Bronchial epithelial cell (primary cell): ENCODE measurements at regions not wholly inside any gene's neighbourhood (a gene's known extent, or its start where the extent isn't known, plus 50 kb on each side); places are given as distances from the start of the nearest gene placed in this dataset.

Experiments used
- DNase-seq: peaks from one replicate; pipeline ENCODE4 v3.0.0-alpha.2; 2010; ENCODE audit warnings: low read depth
- FAIRE-seq: peaks from 2 replicates; lab custom pipeline; 2011; peaks lifted over from hg19 to GRCh38; lab: Jason Lieb, UNC
- H3K27me3 ChIP-seq: 2 replicates; pipeline ENCODE4 v1.5.1; 2011; ENCODE audit warnings: low read length; ENCODE audit not compliant: control insufficient read depth, insufficient read depth
- H3K36me3 ChIP-seq: 2 replicates; pipeline ENCODE4 v1.5.1; 2011; ENCODE audit warnings: low read length; ENCODE audit not compliant: control insufficient read depth, insufficient read depth
- H3K4me3 ChIP-seq: 2 replicates; pipeline ENCODE4 v1.5.1; 2011; ENCODE audit warnings: mild to moderate bottlenecking, low read depth, low read length, control low read depth
- TF ChIP-seq, protein P1 (sequence below): IDR thresholded peaks from 2 replicates; pipeline ENCODE4 v1.5.1; 2011; ENCODE audit warnings: mild to moderate bottlenecking, moderate library complexity, low read length, control low read depth, inconsistent platforms; ENCODE audit not compliant: insufficient read depth, severe bottlenecking

DNA sequence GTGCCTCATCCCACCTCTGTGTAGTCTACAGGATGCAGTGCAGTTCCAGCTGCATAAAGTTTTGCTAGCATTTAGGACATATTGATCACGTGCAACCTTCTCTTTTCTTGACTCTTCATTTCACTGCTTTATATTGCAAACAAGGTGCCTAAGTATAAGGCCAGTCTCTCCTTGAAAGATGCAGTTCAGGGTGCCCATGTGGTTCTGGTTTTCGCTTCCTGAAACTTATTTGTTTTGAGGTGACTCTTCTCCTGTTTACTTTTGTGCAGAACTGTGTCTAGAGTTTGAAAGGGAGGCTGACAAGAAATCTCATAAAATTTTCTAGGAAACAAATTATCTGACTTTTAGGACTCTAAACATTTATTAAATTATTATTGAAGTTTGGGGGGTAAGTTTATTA, 189.9 kb downstream of the UBE2E3 start:
- DNase-seq = no peak
- Histone ChIP-seq H3K27me3 (no peaks in the 10 kb centered on the region), H3K36me3 (no peaks in the 10 kb centered on the region), H3K4me3 (no peak overlapping the region)
- no peak for FAIRE-seq
- TF ChIP-seq, protein P1, sequence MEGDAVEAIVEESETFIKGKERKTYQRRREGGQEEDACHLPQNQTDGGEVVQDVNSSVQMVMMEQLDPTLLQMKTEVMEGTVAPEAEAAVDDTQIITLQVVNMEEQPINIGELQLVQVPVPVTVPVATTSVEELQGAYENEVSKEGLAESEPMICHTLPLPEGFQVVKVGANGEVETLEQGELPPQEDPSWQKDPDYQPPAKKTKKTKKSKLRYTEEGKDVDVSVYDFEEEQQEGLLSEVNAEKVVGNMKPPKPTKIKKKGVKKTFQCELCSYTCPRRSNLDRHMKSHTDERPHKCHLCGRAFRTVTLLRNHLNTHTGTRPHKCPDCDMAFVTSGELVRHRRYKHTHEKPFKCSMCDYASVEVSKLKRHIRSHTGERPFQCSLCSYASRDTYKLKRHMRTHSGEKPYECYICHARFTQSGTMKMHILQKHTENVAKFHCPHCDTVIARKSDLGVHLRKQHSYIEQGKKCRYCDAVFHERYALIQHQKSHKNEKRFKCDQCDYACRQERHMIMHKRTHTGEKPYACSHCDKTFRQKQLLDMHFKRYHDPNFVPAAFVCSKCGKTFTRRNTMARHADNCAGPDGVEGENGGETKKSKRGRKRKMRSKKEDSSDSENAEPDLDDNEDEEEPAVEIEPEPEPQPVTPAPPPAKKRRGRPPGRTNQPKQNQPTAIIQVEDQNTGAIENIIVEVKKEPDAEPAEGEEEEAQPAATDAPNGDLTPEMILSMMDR = no peak

DNA sequence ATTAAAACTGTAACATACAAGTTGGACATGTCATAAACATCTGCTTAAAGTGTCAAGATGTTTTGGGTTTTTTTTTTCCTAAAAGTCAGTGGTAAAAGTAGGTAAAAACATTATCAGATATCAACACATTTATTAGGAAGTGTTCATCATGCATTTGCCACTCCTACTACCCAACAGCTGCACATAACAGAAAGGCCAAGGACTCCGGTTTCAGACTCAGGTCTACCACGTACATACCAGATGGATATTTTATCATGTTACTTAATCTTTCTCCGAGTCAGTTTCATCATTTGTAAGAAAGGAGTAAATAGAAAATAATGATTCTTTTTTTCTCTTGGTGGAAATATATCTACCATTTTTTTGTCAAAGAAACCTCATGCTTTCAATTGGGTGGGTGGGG, 192.3 kb downstream of the UBE2E3 start:
- Histone ChIP-seq H3K4me3 (no peak overlapping the region), H3K36me3 (no peaks in the 10 kb centered on the region), H3K27me3 (no peaks in the 10 kb centered on the region)
- TF ChIP-seq, protein P1 = no peak
- DNase-seq (no peak), FAIRE-seq (no peak)

DNA sequence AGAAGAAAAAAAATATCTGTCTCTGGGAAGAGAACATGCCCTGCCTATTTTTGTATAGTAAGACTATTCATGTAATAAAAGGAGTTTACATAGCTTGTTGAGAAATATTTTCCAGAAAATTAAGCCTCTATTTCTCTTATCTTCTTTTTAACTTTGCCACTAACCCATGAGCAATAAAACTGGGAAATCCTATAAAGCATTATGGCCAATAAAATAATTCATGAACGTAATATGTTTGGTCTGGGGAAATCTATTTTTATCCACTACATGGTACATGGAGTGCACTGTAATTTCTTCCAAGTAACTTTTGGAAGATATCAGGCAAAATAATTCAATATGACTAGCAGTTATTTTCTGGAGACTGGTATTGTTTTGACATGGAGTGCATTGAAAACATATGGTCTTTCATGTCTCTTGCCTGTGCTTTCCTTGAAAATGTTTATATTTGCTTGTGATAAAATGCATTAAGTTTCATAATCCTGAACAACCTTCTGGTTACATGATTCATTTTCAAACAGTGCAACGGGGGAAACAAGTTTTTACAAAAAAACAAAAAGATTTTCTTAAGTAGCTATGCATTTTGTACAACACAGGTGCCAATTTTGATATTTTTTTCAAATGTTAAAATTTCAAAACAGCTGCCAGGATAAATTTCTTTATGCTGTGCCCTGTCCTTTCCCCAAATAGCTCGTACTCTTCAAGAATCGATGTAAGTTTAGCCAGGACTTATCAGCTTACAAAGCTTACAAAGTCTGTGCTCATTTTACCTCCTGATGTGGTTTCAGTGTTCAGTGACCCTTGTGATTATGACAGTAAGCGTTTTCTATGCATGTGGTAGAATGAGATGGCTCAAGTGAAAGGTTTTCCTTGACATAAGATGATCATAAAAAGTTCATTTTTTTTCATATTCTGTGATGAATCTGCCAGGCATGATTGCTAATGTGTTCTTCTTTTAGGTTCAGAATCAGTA, 194.5 kb downstream of the UBE2E3 start:
- no peaks in the 10 kb centered on the region for H3K36me3 ChIP-seq
- TF ChIP-seq, protein P1 = no peak
- DNase-seq (peak; percentile 47), FAIRE-seq (no peak)
- no peaks in the 10 kb centered on the region for H3K27me3 ChIP-seq
- no peak overlapping the region for H3K4me3 ChIP-seq

DNA sequence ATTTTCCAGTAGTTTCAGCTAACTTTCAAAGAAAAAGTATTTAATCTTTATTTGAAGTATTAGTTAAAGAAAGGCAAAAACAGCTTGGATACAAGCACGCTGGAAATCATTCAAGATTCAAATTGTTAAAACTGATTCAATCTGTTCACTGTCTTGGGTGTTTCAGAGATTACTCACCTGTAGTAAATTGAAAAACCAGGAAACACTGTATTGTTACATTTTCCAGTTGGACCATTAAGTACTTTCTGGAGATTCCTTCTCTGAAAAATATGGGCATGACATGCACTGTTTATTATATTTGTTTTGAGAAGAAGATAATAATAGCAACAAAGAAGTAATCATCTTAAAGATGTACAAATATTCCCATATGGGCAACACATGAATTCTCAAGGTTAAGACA, 196.1 kb downstream of the UBE2E3 start:
- TF ChIP-seq, protein P1 = no peak
- no peaks in the 10 kb centered on the region for H3K36me3 ChIP-seq
- no peak overlapping the region for H3K4me3 ChIP-seq
- no peaks in the 10 kb centered on the region for H3K27me3 ChIP-seq
- FAIRE-seq (no peak), DNase-seq (peak; percentile 15)

DNA sequence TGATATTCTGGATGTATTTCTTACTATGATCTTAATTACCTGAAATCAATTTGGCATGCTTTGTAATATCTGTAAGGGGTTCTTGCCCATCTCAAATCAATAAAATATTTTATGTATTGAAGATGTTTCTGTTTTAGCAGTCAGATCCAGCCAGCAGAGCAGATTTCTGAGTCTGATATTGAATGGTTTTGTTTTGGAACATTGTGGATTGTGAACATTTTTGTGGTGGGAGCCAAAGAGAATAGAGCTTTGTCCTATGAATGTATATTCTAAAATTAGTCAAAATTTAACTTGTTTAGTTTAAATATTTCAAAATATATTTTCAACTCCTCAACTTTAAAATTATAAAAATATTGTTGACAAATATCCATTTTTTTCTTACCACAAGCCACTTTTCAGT, 197.0 kb downstream of the UBE2E3 start:
- Histone ChIP-seq H3K27me3 (no peaks in the 10 kb centered on the region), H3K36me3 (no peaks in the 10 kb centered on the region), H3K4me3 (no peak overlapping the region)
- TF ChIP-seq, protein P1 = no peak
- no peak for DNase-seq
- FAIRE-seq = no peak
